Keratinocyte (primary cell): ENCODE measurements at regions not wholly inside any gene's neighbourhood (a gene's known extent, or its start where the extent isn't known, plus 50 kb on each side); places are given as distances from the start of the nearest gene placed in this dataset.

ENCODE experiments used
- EZH2 ChIP-seq: IDR thresholded peaks from one replicate; pipeline ENCODE4 v1.6.1; 2012; ENCODE audit warnings: inconsistent platforms, mild to moderate bottlenecking, low read length, moderate library complexity
- TF ChIP-seq, protein P1 (sequence below), 3 experiments: IDR thresholded peaks in 1 of 3; conservative IDR thresholded peaks in 1 of 3; optimal IDR thresholded peaks in 1 of 3; 2 replicates in 2 of 3; 3 replicates in 1 of 3; pipeline versions ENCODE3 to v1.5.1; 2011; ENCODE audit warnings: low read length in 3 of 3, mild to moderate bottlenecking in 3 of 3, moderate library complexity in 2 of 3, control low read depth in 1 of 3, inconsistent platforms in 1 of 3; ENCODE audit not compliant: insufficient read depth in 2 of 3; ENCODE audit errors: extremely low read depth in 1 of 3

GRCh38 chr15:31513178-31513577, 186.5 kb downstream of the KLF13 start:
- TF ChIP-seq, protein P1, sequence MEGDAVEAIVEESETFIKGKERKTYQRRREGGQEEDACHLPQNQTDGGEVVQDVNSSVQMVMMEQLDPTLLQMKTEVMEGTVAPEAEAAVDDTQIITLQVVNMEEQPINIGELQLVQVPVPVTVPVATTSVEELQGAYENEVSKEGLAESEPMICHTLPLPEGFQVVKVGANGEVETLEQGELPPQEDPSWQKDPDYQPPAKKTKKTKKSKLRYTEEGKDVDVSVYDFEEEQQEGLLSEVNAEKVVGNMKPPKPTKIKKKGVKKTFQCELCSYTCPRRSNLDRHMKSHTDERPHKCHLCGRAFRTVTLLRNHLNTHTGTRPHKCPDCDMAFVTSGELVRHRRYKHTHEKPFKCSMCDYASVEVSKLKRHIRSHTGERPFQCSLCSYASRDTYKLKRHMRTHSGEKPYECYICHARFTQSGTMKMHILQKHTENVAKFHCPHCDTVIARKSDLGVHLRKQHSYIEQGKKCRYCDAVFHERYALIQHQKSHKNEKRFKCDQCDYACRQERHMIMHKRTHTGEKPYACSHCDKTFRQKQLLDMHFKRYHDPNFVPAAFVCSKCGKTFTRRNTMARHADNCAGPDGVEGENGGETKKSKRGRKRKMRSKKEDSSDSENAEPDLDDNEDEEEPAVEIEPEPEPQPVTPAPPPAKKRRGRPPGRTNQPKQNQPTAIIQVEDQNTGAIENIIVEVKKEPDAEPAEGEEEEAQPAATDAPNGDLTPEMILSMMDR (optimal IDR thresholded peaks at IDR 0.05 in 1 of 3, IDR thresholded peaks at IDR 0.05 in 1 of 3, conservative IDR thresholded peaks at IDR 0.05 in 1 of 3; ENCODE audit: extremely low read depth in 1 of 3, insufficient read depth in 2 of 3, low read length in 3 of 3), result no peak
- no peak for TF ChIP-seq EZH2
